ENCODE measurements at regions not wholly inside any gene's neighbourhood (a gene's known extent, or its start where the extent isn't known, plus 50 kb on each side); places are given as distances from the start of the nearest gene placed in this dataset.

DNA sequence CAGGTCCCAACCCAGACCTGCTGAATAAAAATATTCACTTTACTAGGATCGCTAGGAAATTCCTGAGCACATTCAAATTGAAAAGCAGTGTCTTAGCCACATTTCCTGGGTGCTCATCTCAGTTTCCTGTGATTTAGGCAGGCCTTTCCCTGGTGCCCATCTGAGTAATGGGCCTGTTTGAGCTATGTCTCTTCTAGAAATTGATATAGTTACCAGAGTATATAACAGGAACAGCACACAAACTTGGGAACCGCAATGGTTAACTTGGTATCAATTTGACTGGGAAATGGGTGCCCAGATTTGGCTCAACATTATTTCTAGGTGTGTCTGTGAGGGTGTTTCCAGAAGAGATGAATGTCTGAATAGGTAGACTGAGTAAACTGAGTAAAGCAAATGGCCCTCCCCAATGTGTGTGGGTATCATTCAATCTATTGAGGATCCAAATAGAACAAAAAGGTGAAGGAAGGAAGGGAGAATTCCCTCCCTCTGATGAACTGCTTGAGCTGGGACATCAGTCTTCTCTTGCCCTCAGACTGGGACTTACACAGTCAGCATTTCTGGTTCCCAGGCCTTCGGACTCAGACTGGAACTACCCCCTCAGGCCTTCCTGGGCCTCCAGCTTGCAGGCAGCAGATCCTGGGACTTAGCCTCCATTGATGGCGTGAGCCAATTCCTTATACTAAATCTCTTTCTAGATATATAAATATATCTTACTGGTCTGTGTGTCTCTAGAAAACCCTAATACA is 99.1 kb downstream of the CCDC71L start:
- TF ChIP-seq POLR2A (IDR thresholded peaks at IDR 0.05): no peak
- TF ChIP-seq, protein P1, sequence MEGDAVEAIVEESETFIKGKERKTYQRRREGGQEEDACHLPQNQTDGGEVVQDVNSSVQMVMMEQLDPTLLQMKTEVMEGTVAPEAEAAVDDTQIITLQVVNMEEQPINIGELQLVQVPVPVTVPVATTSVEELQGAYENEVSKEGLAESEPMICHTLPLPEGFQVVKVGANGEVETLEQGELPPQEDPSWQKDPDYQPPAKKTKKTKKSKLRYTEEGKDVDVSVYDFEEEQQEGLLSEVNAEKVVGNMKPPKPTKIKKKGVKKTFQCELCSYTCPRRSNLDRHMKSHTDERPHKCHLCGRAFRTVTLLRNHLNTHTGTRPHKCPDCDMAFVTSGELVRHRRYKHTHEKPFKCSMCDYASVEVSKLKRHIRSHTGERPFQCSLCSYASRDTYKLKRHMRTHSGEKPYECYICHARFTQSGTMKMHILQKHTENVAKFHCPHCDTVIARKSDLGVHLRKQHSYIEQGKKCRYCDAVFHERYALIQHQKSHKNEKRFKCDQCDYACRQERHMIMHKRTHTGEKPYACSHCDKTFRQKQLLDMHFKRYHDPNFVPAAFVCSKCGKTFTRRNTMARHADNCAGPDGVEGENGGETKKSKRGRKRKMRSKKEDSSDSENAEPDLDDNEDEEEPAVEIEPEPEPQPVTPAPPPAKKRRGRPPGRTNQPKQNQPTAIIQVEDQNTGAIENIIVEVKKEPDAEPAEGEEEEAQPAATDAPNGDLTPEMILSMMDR (IDR thresholded peaks at IDR 0.05): no peak

All from breast epithelium (tissue), 3 donors.